ENCODE measurements at regions not wholly inside any gene's neighbourhood (a gene's known extent, or its start where the extent isn't known, plus 50 kb on each side); places are given as distances from the start of the nearest gene placed in this dataset.

DNA sequence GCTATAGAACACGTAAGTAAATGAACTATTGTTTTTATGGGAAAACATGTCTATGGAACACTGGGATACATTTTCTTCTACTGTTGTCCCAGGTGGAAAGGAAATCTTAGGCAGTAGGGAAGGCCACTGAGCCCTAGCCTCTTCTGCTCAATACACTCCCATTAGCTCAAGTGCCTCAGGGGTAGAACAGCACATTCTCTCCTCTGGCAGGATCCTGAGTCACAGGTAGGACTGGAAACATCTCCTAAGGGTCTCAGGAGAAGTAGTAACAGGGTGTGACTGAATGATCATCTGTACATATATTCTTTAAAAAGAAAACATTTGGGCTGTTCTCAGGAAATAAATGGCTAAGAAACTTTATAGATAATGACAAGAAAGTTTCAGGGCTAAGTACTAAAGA lies 175.6 kb upstream of the ESRRG start:
- H3K36me3 Mint-ChIP-seq (ENCODE audit: unreplicated experiment): no peaks in the 10 kb centered on the region
- no peaks in the 10 kb centered on the region for H3K4me1 Mint-ChIP-seq (ENCODE audit: unreplicated experiment)

DNA sequence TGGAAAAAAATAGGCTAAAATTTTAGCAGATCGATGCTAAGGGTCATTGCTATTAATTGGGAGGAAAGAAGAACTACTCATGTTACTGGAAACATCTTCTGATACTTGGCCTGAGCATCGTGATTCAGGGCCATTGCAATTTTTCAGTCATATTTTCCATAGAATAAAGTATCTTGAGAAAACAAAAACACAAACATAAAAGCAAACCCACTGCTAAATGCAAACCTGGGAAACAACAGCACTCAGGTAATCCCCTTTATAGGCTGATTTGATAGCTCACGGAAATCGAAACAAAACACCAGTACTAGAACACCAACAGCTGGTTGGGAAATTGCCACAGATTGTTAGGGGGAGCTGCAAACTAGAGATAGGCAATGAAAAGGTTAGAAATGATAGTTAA lies 172.9 kb upstream of the ESRRG start:
- Mint-ChIP-seq H3K27ac (ENCODE audit: unreplicated experiment) (no peak overlapping the region), H3K36me3 (ENCODE audit: unreplicated experiment) (no peaks in the 10 kb centered on the region), H3K9me3 (ENCODE audit: unreplicated experiment) (no peaks in the 10 kb centered on the region), H3K4me1 (ENCODE audit: unreplicated experiment) (no peaks in the 10 kb centered on the region), H3K4me3 (ENCODE audit: unreplicated experiment) (no peak overlapping the region), H3K27me3 (ENCODE audit: unreplicated experiment) (no peaks in the 10 kb centered on the region)
- TF ChIP-seq, protein P1, sequence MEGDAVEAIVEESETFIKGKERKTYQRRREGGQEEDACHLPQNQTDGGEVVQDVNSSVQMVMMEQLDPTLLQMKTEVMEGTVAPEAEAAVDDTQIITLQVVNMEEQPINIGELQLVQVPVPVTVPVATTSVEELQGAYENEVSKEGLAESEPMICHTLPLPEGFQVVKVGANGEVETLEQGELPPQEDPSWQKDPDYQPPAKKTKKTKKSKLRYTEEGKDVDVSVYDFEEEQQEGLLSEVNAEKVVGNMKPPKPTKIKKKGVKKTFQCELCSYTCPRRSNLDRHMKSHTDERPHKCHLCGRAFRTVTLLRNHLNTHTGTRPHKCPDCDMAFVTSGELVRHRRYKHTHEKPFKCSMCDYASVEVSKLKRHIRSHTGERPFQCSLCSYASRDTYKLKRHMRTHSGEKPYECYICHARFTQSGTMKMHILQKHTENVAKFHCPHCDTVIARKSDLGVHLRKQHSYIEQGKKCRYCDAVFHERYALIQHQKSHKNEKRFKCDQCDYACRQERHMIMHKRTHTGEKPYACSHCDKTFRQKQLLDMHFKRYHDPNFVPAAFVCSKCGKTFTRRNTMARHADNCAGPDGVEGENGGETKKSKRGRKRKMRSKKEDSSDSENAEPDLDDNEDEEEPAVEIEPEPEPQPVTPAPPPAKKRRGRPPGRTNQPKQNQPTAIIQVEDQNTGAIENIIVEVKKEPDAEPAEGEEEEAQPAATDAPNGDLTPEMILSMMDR (IDR thresholded peaks at IDR 0.05): no peak
- no peak for DNase-seq (ENCODE audit: extremely low spot score, unreplicated experiment)

More for the DNA sequence above, 175.6 kb upstream of the ESRRG start:
- Mint-ChIP-seq H3K4me3 (ENCODE audit: unreplicated experiment) (no peak overlapping the region), H3K27me3 (ENCODE audit: unreplicated experiment) (no peaks in the 10 kb centered on the region), H3K9me3 (ENCODE audit: unreplicated experiment) (no peaks in the 10 kb centered on the region), H3K27ac (ENCODE audit: unreplicated experiment) (no peak overlapping the region)
- no peak for DNase-seq (ENCODE audit: extremely low spot score, unreplicated experiment)
- TF ChIP-seq, protein P1 (IDR thresholded peaks at IDR 0.05): no peak

DNA sequence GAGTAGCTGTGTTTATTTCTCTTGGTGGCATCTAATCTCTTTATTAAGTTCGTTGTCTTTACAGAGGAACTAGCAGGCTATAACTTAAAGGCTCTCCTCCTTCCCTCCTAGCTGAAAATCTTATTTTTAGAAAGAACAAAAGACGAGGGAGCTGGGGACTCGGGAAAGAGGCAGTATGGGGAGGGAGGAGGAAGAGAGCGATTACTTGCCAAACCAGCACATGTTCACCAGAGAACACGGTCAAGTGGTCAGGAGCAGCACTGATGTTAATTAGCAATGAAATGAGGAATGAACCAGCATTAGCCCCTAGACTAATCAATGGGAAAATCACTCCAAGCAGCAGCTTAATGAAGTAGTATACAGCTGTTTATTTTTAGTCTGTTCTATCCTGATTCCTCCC lies 171.3 kb upstream of the ESRRG start:
- Mint-ChIP-seq H3K4me3 (ENCODE audit: unreplicated experiment) (no peak overlapping the region), H3K36me3 (ENCODE audit: unreplicated experiment) (no peaks in the 10 kb centered on the region), H3K4me1 (ENCODE audit: unreplicated experiment) (no peaks in the 10 kb centered on the region), H3K27me3 (ENCODE audit: unreplicated experiment) (no peaks in the 10 kb centered on the region), H3K27ac (ENCODE audit: unreplicated experiment) (no peak overlapping the region), H3K9me3 (ENCODE audit: unreplicated experiment) (no peaks in the 10 kb centered on the region)
- no peak for DNase-seq (ENCODE audit: extremely low spot score, unreplicated experiment)
- TF ChIP-seq, protein P1 (IDR thresholded peaks at IDR 0.05): no peak

DNA sequence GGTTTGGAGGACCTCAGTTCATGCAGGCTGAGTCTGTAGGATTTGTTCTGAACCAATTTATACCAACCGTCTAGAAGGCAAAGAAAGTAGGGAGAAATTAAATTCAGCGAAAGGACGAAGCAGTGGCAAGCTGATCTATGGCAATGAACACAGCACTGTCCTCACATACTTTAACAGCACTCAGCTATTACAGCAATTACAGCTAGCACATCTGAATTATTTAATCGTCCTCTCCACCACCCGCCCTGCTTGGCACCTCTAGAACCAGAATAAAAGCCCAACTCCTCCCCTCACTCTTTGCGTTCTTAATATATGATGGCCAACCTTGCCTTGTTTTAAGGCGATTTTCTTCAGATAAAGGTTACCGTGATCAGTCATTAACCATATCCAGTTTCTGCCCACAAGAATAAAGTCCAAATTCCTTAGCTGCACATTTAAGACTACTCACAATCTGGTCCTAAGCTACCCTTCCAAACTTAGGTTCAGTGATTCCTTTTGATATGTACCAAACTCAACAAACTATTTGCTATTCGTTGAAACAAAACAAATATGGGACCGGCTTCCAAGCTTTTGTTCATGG lies 169.4 kb upstream of the ESRRG start:
- Mint-ChIP-seq H3K36me3 (ENCODE audit: unreplicated experiment) (no peaks in the 10 kb centered on the region), H3K4me1 (ENCODE audit: unreplicated experiment) (no peaks in the 10 kb centered on the region), H3K4me3 (ENCODE audit: unreplicated experiment) (no peak overlapping the region), H3K27me3 (ENCODE audit: unreplicated experiment) (no peaks in the 10 kb centered on the region), H3K27ac (ENCODE audit: unreplicated experiment) (no peak overlapping the region), H3K9me3 (ENCODE audit: unreplicated experiment) (no peaks in the 10 kb centered on the region)
- TF ChIP-seq, protein P1 (IDR thresholded peaks at IDR 0.05): no peak
- DNase-seq (ENCODE audit: extremely low spot score, unreplicated experiment): no peak

DNA sequence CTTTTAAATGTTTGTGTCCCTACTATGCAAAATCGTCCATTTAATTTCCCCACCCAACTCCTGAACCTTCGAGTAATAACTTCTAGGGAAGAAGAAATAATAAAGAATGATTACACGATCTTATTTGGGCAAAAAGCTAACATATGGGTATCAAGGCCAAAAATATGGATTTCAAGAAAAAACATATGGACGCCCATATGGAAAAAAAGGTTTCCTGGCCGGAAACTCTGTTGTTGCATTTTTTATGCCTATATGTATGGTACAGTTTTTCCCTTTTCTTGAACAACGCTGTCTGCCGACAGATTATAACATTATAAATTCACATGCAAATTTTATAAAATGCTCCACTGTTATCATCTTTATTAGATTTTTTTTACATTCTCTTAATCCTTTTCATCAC lies 167.6 kb upstream of the ESRRG start:
- no peak overlapping the region for H3K27ac Mint-ChIP-seq (ENCODE audit: unreplicated experiment)
- no peaks in the 10 kb centered on the region for H3K4me1 Mint-ChIP-seq (ENCODE audit: unreplicated experiment)
- no peak overlapping the region for H3K4me3 Mint-ChIP-seq (ENCODE audit: unreplicated experiment)

More for the DNA sequence above, 167.6 kb upstream of the ESRRG start:
- Mint-ChIP-seq H3K9me3 (ENCODE audit: unreplicated experiment) (no peaks in the 10 kb centered on the region), H3K36me3 (ENCODE audit: unreplicated experiment) (no peaks in the 10 kb centered on the region), H3K27me3 (ENCODE audit: unreplicated experiment) (no peaks in the 10 kb centered on the region)
- no peak for DNase-seq (ENCODE audit: extremely low spot score, unreplicated experiment)
- TF ChIP-seq, protein P1 (IDR thresholded peaks at IDR 0.05): no peak

Measured in osteocyte (in vitro differentiated cells).